GM12878 (cell line): ENCODE measurements at regions not wholly inside any gene's neighbourhood (a gene's known extent, or its start where the extent isn't known, plus 50 kb on each side); places are given as distances from the start of the nearest gene placed in this dataset.

ENCODE experiments used
- CBX5 ChIP-seq: sonication (generic); IDR thresholded peaks from 2 replicates; pipeline ENCODE4 v1.6.1; 2016; ENCODE audit warnings: low read depth, moderate library complexity, mild to moderate bottlenecking, inconsistent platforms
- CEBPZ ChIP-seq: fragments of 150-350 bp; IDR thresholded peaks from 2 replicates; pipeline ENCODE4 v1.6.1; 2016; ENCODE audit warnings: low read depth, low read length
- EZH2 ChIP-seq: IDR thresholded peaks from 2 replicates; pipeline ENCODE4 v1.6.1; 2012; ENCODE audit warnings: low read depth, mild to moderate bottlenecking, control low read depth, inconsistent platforms, low read length, borderline replicate concordance; ENCODE audit not compliant: control insufficient read depth
- HDAC6 ChIP-seq: fragments of 200-600 bp; sonication (generic); IDR thresholded peaks from one replicate; pipeline ENCODE4 v1.8.0; 2017; ENCODE audit warnings: antibody characterized with exemption; ENCODE audit not compliant: unreplicated experiment
- KDM1A ChIP-seq: fragments of 200-600 bp; sonication (generic); IDR thresholded peaks from 2 replicates; pipeline ENCODE4 v1.6.1; 2016; ENCODE audit warnings: borderline replicate concordance
- PML ChIP-seq: IDR thresholded peaks from 2 replicates; pipeline ENCODE4 v1.6.1; 2012; ENCODE audit warnings: low read length, inconsistent platforms
- POLR2AphosphoS5 ChIP-seq: IDR thresholded peaks from 2 replicates; pipeline ENCODE4 v1.6.1; 2011; ENCODE audit warnings: mild to moderate bottlenecking, low read length, inconsistent platforms
- REST ChIP-seq: IDR thresholded peaks from 2 replicates; pipeline ENCODE4 v1.6.1; 2012; ENCODE audit warnings: mild to moderate bottlenecking, low read depth, low read length
- SMC3 ChIP-seq: IDR thresholded peaks from 2 replicates; pipeline ENCODE4 v1.6.1; 2011; ENCODE audit warnings: low read length, improper control_type of control experiment, borderline replicate concordance
- SUZ12 ChIP-seq: fragments of 200-600 bp; sonication (generic); IDR thresholded peaks from one replicate; pipeline ENCODE4 v1.6.1; 2018; ENCODE audit warnings: antibody characterized with exemption, mild to moderate bottlenecking; ENCODE audit not compliant: unreplicated experiment
- TCF12 ChIP-seq: IDR thresholded peaks from 2 replicates; pipeline ENCODE4 v1.6.1; 2011; ENCODE audit warnings: low read depth, mild to moderate bottlenecking, low read length
- TCF7 ChIP-seq: IDR thresholded peaks from 2 replicates; pipeline ENCODE4 v1.6.1; 2014; ENCODE audit warnings: antibody characterized with exemption, borderline replicate concordance
- TF ChIP-seq, protein P1 (sequence below), 3 experiments: IDR thresholded peaks in 2 of 3; conservative IDR thresholded peaks in 1 of 3; 2 replicates each; pipeline ENCODE4 v1.5.1; 2011; ENCODE audit warnings: low read depth in 3 of 3, low read length in 3 of 3, mild to moderate bottlenecking in 3 of 3, control low read depth in 2 of 3, moderate library complexity in 2 of 3, inconsistent platforms in 1 of 3, mixed read lengths in 1 of 3; ENCODE audit not compliant: control insufficient read depth in 2 of 3, insufficient read depth in 1 of 3; ENCODE audit errors: extremely low read depth in 1 of 3

GRCh38 chr17:13699261-13699660 lies 97.5 kb upstream of the HS3ST3A1 start:
- TF ChIP-seq, protein P1, sequence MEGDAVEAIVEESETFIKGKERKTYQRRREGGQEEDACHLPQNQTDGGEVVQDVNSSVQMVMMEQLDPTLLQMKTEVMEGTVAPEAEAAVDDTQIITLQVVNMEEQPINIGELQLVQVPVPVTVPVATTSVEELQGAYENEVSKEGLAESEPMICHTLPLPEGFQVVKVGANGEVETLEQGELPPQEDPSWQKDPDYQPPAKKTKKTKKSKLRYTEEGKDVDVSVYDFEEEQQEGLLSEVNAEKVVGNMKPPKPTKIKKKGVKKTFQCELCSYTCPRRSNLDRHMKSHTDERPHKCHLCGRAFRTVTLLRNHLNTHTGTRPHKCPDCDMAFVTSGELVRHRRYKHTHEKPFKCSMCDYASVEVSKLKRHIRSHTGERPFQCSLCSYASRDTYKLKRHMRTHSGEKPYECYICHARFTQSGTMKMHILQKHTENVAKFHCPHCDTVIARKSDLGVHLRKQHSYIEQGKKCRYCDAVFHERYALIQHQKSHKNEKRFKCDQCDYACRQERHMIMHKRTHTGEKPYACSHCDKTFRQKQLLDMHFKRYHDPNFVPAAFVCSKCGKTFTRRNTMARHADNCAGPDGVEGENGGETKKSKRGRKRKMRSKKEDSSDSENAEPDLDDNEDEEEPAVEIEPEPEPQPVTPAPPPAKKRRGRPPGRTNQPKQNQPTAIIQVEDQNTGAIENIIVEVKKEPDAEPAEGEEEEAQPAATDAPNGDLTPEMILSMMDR (IDR thresholded peaks at IDR 0.05 in 2 of 3, conservative IDR thresholded peaks at IDR 0.05 in 1 of 3; ENCODE audit: control insufficient read depth in 2 of 3, extremely low read depth in 1 of 3, insufficient read depth in 1 of 3, low read depth in 3 of 3, low read length in 3 of 3): no peak
- no peak for TF ChIP-seq REST
- no peak for TF ChIP-seq EZH2
- TF ChIP-seq CEBPZ: no peak
- no peak for TF ChIP-seq SMC3
- no peak for TF ChIP-seq CBX5
- TF ChIP-seq TCF7: no peak
- TF ChIP-seq SUZ12: no peak
- no peak for TF ChIP-seq POLR2AphosphoS5
- no peak for TF ChIP-seq TCF12
- no peak for TF ChIP-seq HDAC6
- TF ChIP-seq KDM1A: no peak
- TF ChIP-seq PML: no peak
